ENCODE measurements at regions not wholly inside any gene's neighbourhood (a gene's known extent, or its start where the extent isn't known, plus 50 kb on each side); places are given as distances from the start of the nearest gene placed in this dataset.

- TF ChIP-seq CTCF (optimal IDR thresholded peaks at IDR 0.05 in 1 of 3, IDR thresholded peaks at IDR 0.05 in 1 of 3, conservative IDR thresholded peaks at IDR 0.05 in 1 of 3; ENCODE audit: extremely low read depth in 1 of 3, insufficient read depth in 2 of 3, low read length in 3 of 3), result no peak
- TF ChIP-seq EZH2 (IDR thresholded peaks at IDR 0.05; ENCODE audit: low read length), result no peak
These were observed 108.0 kb downstream of the DUSP10 start for GRCh38 chr1:221633841-221634409.
